ENCODE measurements at regions not wholly inside any gene's neighbourhood (a gene's known extent, or its start where the extent isn't known, plus 50 kb on each side); places are given as distances from the start of the nearest gene placed in this dataset.

DNA sequence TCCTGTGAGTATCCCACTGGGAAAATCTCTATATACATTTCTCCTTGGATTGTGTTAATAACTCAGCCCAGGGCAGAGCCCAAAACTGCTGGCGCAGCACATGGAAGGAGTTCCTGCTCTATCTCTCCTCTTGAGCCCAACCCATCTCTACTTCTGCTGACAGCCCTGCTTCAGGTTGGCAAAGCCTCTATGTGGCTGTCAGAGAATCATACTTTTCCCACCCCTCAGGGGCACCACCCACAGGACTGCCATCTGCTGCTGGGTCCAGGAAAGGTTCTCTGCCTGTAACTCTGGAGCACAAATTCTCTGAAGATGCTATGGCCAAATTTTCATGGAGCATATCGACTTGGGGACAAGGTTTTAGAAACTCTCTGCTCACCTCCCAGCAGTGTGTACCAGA lies 278.5 kb upstream of the EMCN start:
- TF ChIP-seq, protein P1, sequence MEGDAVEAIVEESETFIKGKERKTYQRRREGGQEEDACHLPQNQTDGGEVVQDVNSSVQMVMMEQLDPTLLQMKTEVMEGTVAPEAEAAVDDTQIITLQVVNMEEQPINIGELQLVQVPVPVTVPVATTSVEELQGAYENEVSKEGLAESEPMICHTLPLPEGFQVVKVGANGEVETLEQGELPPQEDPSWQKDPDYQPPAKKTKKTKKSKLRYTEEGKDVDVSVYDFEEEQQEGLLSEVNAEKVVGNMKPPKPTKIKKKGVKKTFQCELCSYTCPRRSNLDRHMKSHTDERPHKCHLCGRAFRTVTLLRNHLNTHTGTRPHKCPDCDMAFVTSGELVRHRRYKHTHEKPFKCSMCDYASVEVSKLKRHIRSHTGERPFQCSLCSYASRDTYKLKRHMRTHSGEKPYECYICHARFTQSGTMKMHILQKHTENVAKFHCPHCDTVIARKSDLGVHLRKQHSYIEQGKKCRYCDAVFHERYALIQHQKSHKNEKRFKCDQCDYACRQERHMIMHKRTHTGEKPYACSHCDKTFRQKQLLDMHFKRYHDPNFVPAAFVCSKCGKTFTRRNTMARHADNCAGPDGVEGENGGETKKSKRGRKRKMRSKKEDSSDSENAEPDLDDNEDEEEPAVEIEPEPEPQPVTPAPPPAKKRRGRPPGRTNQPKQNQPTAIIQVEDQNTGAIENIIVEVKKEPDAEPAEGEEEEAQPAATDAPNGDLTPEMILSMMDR (IDR thresholded peaks at IDR 0.05), result no peak
- TF ChIP-seq POLR2AphosphoS5 (IDR thresholded peaks at IDR 0.05) (no peak), POLR2A (IDR thresholded peaks at IDR 0.05) (no peak)

All from breast epithelium (tissue), 3 donors.